ENCODE measurements at regions not wholly inside any gene's neighbourhood (a gene's known extent, or its start where the extent isn't known, plus 50 kb on each side); places are given as distances from the start of the nearest gene placed in this dataset.

- DNase-seq, result no peak
These were observed 198.2 kb downstream of the KIF4B start for GRCh38 chr5:155211764-155212163.

- DNase-seq, result no peak
These were observed 208.8 kb downstream of the KIF4B start for GRCh38 chr5:155222393-155222792.

GRCh38 chr5:155229135-155229534, 215.6 kb downstream of the KIF4B start:
- DNase-seq, result no peak

- no peak for DNase-seq
These were observed 226.2 kb downstream of the KIF4B start for GRCh38 chr5:155239803-155240202.

- no peak for DNase-seq
These were observed 237.0 kb downstream of the KIF4B start for GRCh38 chr5:155250596-155250995.

- DNase-seq, result no peak
These were observed 238.5 kb downstream of the KIF4B start for GRCh38 chr5:155252025-155252424.

GRCh38 chr5:155252717-155253116, 239.2 kb downstream of the KIF4B start:
- no peak for DNase-seq

- DNase-seq, result no peak
These were observed 240.8 kb downstream of the KIF4B start for GRCh38 chr5:155254399-155254798.

GRCh38 chr5:155258161-155258560, 244.6 kb downstream of the KIF4B start:
- DNase-seq, result no peak

GRCh38 chr5:155259648-155260047, 246.1 kb downstream of the KIF4B start:
- no peak for DNase-seq

- DNase-seq, result no peak
These were observed 247.2 kb downstream of the KIF4B start for GRCh38 chr5:155260798-155261197.

- no peak for DNase-seq
These were observed 249.8 kb downstream of the KIF4B start for GRCh38 chr5:155263381-155263780.

- no peak for DNase-seq
These were observed 251.3 kb downstream of the KIF4B start for GRCh38 chr5:155264809-155265208.

- DNase-seq, result no peak
These were observed 255.3 kb downstream of the KIF4B start for GRCh38 chr5:155268770-155269425.

- no peak for DNase-seq
These were observed 257.2 kb downstream of the KIF4B start for GRCh38 chr5:155270725-155271124.

GRCh38 chr5:155274484-155274883, 260.9 kb downstream of the KIF4B start:
- no peak for DNase-seq

GRCh38 chr5:155275222-155275621, 261.7 kb downstream of the KIF4B start:
- no peak for DNase-seq

- no peak for DNase-seq
These were observed 262.7 kb downstream of the KIF4B start for GRCh38 chr5:155276231-155276630.

- no peak for DNase-seq
These were observed 265.0 kb downstream of the KIF4B start for GRCh38 chr5:155278532-155278931.

- no peak for DNase-seq
These were observed 269.1 kb downstream of the KIF4B start for GRCh38 chr5:155282503-155283107.

GRCh38 chr5:155285706-155286105, 272.2 kb downstream of the KIF4B start:
- DNase-seq, result no peak

GRCh38 chr5:155290937-155291336, 277.4 kb downstream of the KIF4B start:
- DNase-seq, result no peak

- DNase-seq, result no peak
These were observed 280.1 kb downstream of the KIF4B start for GRCh38 chr5:155293605-155294178.

GRCh38 chr5:155295111-155295510, 281.6 kb downstream of the KIF4B start:
- DNase-seq, result no peak

Data from CD4-positive, alpha-beta T cell treated with Interleukin-4 for 4 hours (primary cell).